Mesenchymal stem cell (in vitro differentiated cells and primary cell): ENCODE measurements at regions not wholly inside any gene's neighbourhood (a gene's known extent, or its start where the extent isn't known, plus 50 kb on each side); places are given as distances from the start of the nearest gene placed in this dataset.

Experiments used
- DNase-seq: peaks from one replicate; pipeline ENCODE4 v3.0.0-alpha.2; 2013
- H2AFZ ChIP-seq: one replicate; pipeline ENCODE4 v1.6.1; 2013; ENCODE audit warnings: low read depth, mild to moderate bottlenecking, control low read depth, inconsistent platforms, low read length, moderate library complexity
- H2AK5ac ChIP-seq: 2 replicates; pipeline ENCODE4 v1.6.1; 2013; ENCODE audit warnings: low read length, moderate library complexity, mild to moderate bottlenecking, inconsistent platforms; ENCODE audit not compliant: severe bottlenecking
- H2BK120ac ChIP-seq: one replicate; pipeline ENCODE4 v1.6.1; 2013; ENCODE audit warnings: low read depth, mild to moderate bottlenecking, inconsistent platforms, low read length, moderate library complexity
- H2BK12ac ChIP-seq, 2 experiments: one replicate each; pipeline ENCODE4 v1.6.1; 2013; ENCODE audit warnings: inconsistent platforms in 2 of 2, low read length in 2 of 2, mild to moderate bottlenecking in 2 of 2, moderate library complexity in 2 of 2, control low read depth in 1 of 2
- H2BK15ac ChIP-seq: one replicate; pipeline ENCODE4 v1.6.1; 2013; ENCODE audit warnings: mild to moderate bottlenecking, low read depth, inconsistent platforms; ENCODE audit not compliant: poor library complexity, severe bottlenecking
- H2BK5ac ChIP-seq: 2 replicates; pipeline ENCODE4 v1.6.1; 2013; ENCODE audit warnings: low read depth, mild to moderate bottlenecking, low read length, control low read depth, inconsistent platforms; ENCODE audit not compliant: poor library complexity, severe bottlenecking
- H3K14ac ChIP-seq, 2 experiments: one replicate each; pipeline ENCODE4 v1.6.1; 2013; ENCODE audit warnings: inconsistent platforms in 2 of 2, low read length in 2 of 2, control low read depth in 1 of 2, mild to moderate bottlenecking in 1 of 2, moderate library complexity in 1 of 2
- H3K18ac ChIP-seq, 2 experiments: one replicate each; pipeline ENCODE4 v1.6.1; 2013; ENCODE audit warnings: inconsistent platforms in 2 of 2, low read length in 2 of 2, control low read depth in 1 of 2, low read depth in 1 of 2, mild to moderate bottlenecking in 1 of 2
- H3K23ac ChIP-seq, 2 experiments: one replicate each; pipeline ENCODE4 v1.6.1; 2013; ENCODE audit warnings: inconsistent platforms in 2 of 2, low read length in 2 of 2, mild to moderate bottlenecking in 2 of 2, moderate library complexity in 2 of 2, control low read depth in 1 of 2
- H3K27ac ChIP-seq: 2 replicates; pipeline ENCODE4 v1.5.1; 2013; ENCODE audit warnings: mild to moderate bottlenecking, moderate library complexity, low read length, control low read depth, inconsistent platforms; ENCODE audit not compliant: poor library complexity, severe bottlenecking
- H3K27me3 ChIP-seq, 2 experiments: 2 replicates each; pipeline versions ENCODE4 v1.6.1 to v1.7.0; 2013; ENCODE audit warnings: low read length in 2 of 2, mild to moderate bottlenecking in 2 of 2, moderate library complexity in 2 of 2, control low read depth in 1 of 2, inconsistent platforms in 1 of 2; ENCODE audit not compliant: control insufficient read depth in 1 of 2, insufficient read depth in 1 of 2
- H3K36me3 ChIP-seq, 2 experiments: 2 replicates each; pipeline versions ENCODE4 v1.6.1 to v1.7.0; 2013; ENCODE audit warnings: low read length in 2 of 2, control low read depth in 1 of 2, inconsistent platforms in 1 of 2, low read depth in 1 of 2, mild to moderate bottlenecking in 1 of 2; ENCODE audit not compliant: insufficient read depth in 2 of 2, control insufficient read depth in 1 of 2
- H3K4ac ChIP-seq, 2 experiments: one replicate each; pipeline ENCODE4 v1.6.1; 2013; ENCODE audit warnings: inconsistent platforms in 2 of 2, low read length in 2 of 2, mild to moderate bottlenecking in 2 of 2, moderate library complexity in 2 of 2, control low read depth in 1 of 2, low read depth in 1 of 2
- H3K4me1 ChIP-seq: 2 replicates; pipeline ENCODE4 v1.6.1; 2013; ENCODE audit warnings: low read depth, low read length, control low read depth; ENCODE audit not compliant: control insufficient read depth, insufficient read depth
- H3K4me2 ChIP-seq: 2 replicates; pipeline ENCODE4 v1.6.1; 2013; ENCODE audit warnings: low read length, mild to moderate bottlenecking, inconsistent platforms; ENCODE audit not compliant: poor library complexity, severe bottlenecking
- H3K4me3 ChIP-seq, 2 experiments: 2 replicates each; pipeline versions ENCODE4 v1.5.1 to v1.7.0; 2013; ENCODE audit warnings: low read length in 2 of 2, mild to moderate bottlenecking in 2 of 2, control low read depth in 1 of 2, low read depth in 1 of 2; ENCODE audit not compliant: insufficient read depth in 1 of 2
- H3K79me1 ChIP-seq: replicated peaks from 2 replicates; pipeline ENCODE4 v1.6.1; 2013; ENCODE audit warnings: mild to moderate bottlenecking, control low read depth, low read length, inconsistent platforms; ENCODE audit not compliant: poor library complexity, severe bottlenecking
- H3K9ac ChIP-seq: 2 replicates; pipeline ENCODE4 v1.7.0; 2013; ENCODE audit warnings: mild to moderate bottlenecking, low read length, moderate library complexity
- H3K9me3 ChIP-seq: 2 replicates; pipeline ENCODE4 v1.7.0; 2013; ENCODE audit warnings: mild to moderate bottlenecking, low read length; ENCODE audit not compliant: control insufficient read depth
- H4K8ac ChIP-seq: one replicate; pipeline ENCODE4 v1.6.1; 2013; ENCODE audit warnings: inconsistent platforms, mild to moderate bottlenecking, low read length, moderate library complexity
- H4K91ac ChIP-seq: one replicate; pipeline ENCODE4 v1.6.1; 2013; ENCODE audit warnings: mild to moderate bottlenecking, low read length, inconsistent platforms
- WGBS: methylation state at CpG from one replicate; pipeline ENCODE4 v1.1.7; 2013; ENCODE audit warnings: mixed read lengths; 5-methylcytosine and 5-hydroxymethylcytosine counted together

DNA sequence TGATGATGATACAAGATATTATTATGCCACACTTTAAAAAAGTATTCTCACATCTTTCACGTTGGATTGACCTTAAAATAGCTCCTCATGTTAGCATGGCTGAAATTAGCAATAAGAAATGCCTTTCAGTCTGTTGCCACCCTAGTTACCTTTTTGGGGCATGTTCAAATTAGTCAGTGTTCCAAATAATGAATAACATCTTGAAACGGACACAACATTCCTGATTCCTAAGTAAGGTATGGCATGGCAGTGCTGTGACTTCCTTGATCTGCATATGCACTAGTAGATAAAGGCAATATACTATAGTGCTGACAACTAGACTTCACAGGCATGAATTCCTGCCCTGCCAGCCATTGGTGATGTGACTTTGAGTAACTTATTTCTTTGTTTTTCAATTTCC, 914.5 kb downstream of the METTL15 start:
- Histone ChIP-seq H3K27ac (no peak overlapping the region), H2BK120ac (no peak overlapping the region), H3K4me2 (no peak overlapping the region), H3K18ac (no peak overlapping the region), H2BK5ac (no peak overlapping the region), H2BK15ac (no peak overlapping the region), H2AK5ac (no peak overlapping the region), H4K8ac (no peak overlapping the region), H3K36me3 (no peaks in the 10 kb centered on the region), H4K91ac (no peak overlapping the region), H3K4ac (no peak overlapping the region), H3K23ac (no peak overlapping the region), H3K79me1 (no peaks in the 10 kb centered on the region), H3K9ac (no peak overlapping the region), H3K4me3 (no peak overlapping the region), H3K9me3 (peaks cover 17% of the 10 kb centered on the region), H3K4me1 (no peaks in the 10 kb centered on the region), H2BK12ac (no peak overlapping the region), H3K27me3 (no peaks in the 10 kb centered on the region), H3K14ac (no peak overlapping the region), H2AFZ (no peak overlapping the region)
- DNase-seq = no peak
- WGBS = 87% methylated on average over 2 of the region's 2 CpGs

DNA sequence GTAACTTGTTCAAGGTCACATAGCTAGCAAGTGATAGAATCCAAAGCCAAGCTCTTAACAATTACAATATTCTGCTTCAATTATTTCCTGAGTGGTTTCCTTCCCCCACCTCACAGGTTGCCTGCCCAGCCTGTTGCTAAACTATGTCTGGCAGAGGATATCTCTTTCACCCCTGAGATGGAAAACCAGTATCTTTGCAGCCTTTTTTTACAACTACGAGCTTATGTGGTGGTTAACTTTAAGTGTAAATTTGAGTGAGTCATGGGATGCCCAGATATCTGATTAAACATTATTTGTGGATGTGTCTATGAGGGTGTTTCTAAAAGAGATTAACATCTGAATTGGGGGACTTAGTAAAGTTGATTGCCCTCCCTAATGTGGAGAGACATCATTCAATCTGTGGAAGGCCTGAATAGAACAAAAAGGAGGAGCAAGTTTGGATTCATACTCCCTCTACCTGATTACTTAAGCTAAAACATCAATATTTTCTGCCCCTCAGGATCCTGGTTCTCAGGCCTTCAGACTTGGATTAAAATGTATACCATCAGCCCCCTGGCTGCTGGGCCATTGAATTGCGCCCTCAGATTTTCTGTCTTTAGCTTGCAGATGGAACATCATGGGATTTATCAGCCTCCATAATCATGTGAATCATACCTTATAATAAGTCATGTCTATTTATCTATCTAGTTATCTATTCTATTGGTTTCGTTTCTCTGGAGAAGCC, 911.9 kb downstream of the METTL15 start:
- 44% methylated on average over 3 of the region's 3 CpGs for WGBS
- H2AK5ac ChIP-seq = no peak overlapping the region
- no peak overlapping the region for H2BK120ac ChIP-seq
- H3K9ac ChIP-seq = no peak overlapping the region
- no peak overlapping the region for H2BK15ac ChIP-seq
- H2BK5ac ChIP-seq = no peak overlapping the region
- peaks cover 3% of the 10 kb centered on the region for H3K9me3 ChIP-seq
- no peaks in the 10 kb centered on the region for H3K36me3 ChIP-seq
- no peak overlapping the region for H2BK12ac ChIP-seq
- no peak overlapping the region for H3K4me3 ChIP-seq
- no peaks in the 10 kb centered on the region for H3K79me1 ChIP-seq
- H4K91ac ChIP-seq = no peak overlapping the region
- H3K18ac ChIP-seq = no peak overlapping the region
- peak; percentile 28 for DNase-seq
- H3K4me2 ChIP-seq = no peak overlapping the region
- H4K8ac ChIP-seq = no peak overlapping the region
- H2AFZ ChIP-seq = no peak overlapping the region
- H3K27ac ChIP-seq = peak overlapping the region; percentile 10
- H3K14ac ChIP-seq = no peak overlapping the region
- no peak overlapping the region for H3K4ac ChIP-seq
- H3K23ac ChIP-seq = no peak overlapping the region
- H3K4me1 ChIP-seq = no peaks in the 10 kb centered on the region
- no peaks in the 10 kb centered on the region for H3K27me3 ChIP-seq

DNA sequence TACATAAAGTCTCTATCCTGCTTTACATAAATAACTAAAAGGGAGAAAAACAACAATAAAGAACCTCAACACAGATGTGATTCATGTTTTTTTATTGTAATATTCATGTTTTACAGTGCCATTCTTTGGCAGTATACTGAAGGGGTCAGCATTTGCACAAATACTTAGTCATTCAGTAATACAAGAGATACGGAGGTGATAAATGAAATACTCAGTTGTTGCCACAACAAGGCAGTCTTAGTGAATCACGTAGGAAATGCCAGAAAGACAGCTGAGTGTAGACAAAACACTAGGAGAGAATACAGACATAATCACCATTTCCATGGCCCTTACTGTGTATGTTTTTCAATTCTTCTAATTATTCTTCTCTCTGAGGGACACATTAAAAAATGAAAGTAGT, 910.4 kb downstream of the METTL15 start:
- no peaks in the 10 kb centered on the region for H3K27me3 ChIP-seq
- no peak overlapping the region for H3K14ac ChIP-seq
- H4K91ac ChIP-seq = no peak overlapping the region
- H3K27ac ChIP-seq = no peak overlapping the region
- no peak overlapping the region for H4K8ac ChIP-seq
- H3K4me1 ChIP-seq = no peaks in the 10 kb centered on the region
- WGBS = no CpG with 5 or more reads among the region's 2 CpGs
- peak; percentile 76 for DNase-seq
- no peaks in the 10 kb centered on the region for H3K79me1 ChIP-seq
- no peak overlapping the region for H3K23ac ChIP-seq
- H2BK12ac ChIP-seq = no peak overlapping the region
- H3K4me2 ChIP-seq = no peak overlapping the region
- no peak overlapping the region for H3K4me3 ChIP-seq
- no peak overlapping the region for H2AK5ac ChIP-seq
- no peak overlapping the region for H3K9ac ChIP-seq
- H3K36me3 ChIP-seq = no peaks in the 10 kb centered on the region
- H2BK5ac ChIP-seq = no peak overlapping the region
- no peaks in the 10 kb centered on the region for H3K9me3 ChIP-seq
- no peak overlapping the region for H2AFZ ChIP-seq
- no peak overlapping the region for H2BK15ac ChIP-seq
- no peak overlapping the region for H3K4ac ChIP-seq
- no peak overlapping the region for H3K18ac ChIP-seq
- H2BK120ac ChIP-seq = no peak overlapping the region

DNA sequence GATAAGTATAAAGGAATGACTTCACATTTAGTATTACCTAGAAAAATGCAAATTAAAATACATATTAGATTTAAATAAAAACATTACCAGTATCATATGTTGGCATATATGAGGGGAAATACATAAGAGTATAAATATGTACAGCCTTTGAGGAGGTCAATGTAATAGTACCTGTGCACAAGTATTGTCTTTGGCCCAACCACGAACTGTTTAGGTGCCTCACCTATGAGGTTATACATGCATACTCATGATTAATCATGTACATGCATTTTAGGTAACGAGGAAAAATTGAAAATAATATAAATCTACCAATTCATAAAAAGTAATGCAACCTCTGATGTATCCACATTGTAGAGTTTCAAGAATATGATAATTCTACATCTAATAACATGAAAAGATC, 909.8 kb downstream of the METTL15 start:
- H3K9me3 ChIP-seq = no peaks in the 10 kb centered on the region
- no peak overlapping the region for H3K14ac ChIP-seq
- DNase-seq = no peak
- no peak overlapping the region for H3K18ac ChIP-seq
- no peak overlapping the region for H2BK15ac ChIP-seq
- H4K91ac ChIP-seq = no peak overlapping the region
- no peaks in the 10 kb centered on the region for H3K36me3 ChIP-seq
- WGBS = 100% methylated on average over 1 of the region's 2 CpGs
- H2BK5ac ChIP-seq = no peak overlapping the region
- no peak overlapping the region for H3K27ac ChIP-seq
- no peaks in the 10 kb centered on the region for H3K4me1 ChIP-seq
- H2BK12ac ChIP-seq = no peak overlapping the region
- H2AFZ ChIP-seq = no peak overlapping the region
- no peak overlapping the region for H3K4me2 ChIP-seq
- H3K4me3 ChIP-seq = no peak overlapping the region
- H3K79me1 ChIP-seq = no peaks in the 10 kb centered on the region
- no peak overlapping the region for H2BK120ac ChIP-seq
- H3K23ac ChIP-seq = no peak overlapping the region
- H2AK5ac ChIP-seq = no peak overlapping the region
- H3K4ac ChIP-seq = no peak overlapping the region
- no peaks in the 10 kb centered on the region for H3K27me3 ChIP-seq
- H3K9ac ChIP-seq = no peak overlapping the region
- H4K8ac ChIP-seq = no peak overlapping the region
